Neural crest cell (in vitro differentiated cells): ENCODE measurements at regions not wholly inside any gene's neighbourhood (a gene's known extent, or its start where the extent isn't known, plus 50 kb on each side); places are given as distances from the start of the nearest gene placed in this dataset.

Experiments
- DNase-seq: peaks from one replicate; pipeline ENCODE4 v3.0.0; 2021; ENCODE audit warnings: low read depth, mixed read lengths, low spot score
- H3K27ac Mint-ChIP-seq: one replicate; pipeline ENCODE4 v1.8.0; 2021; ENCODE audit warnings: mild to moderate bottlenecking, mixed read lengths; ENCODE audit not compliant: unreplicated experiment
- H3K27me3 Mint-ChIP-seq: 2 replicates; pipeline ENCODE4 v1.8.0; 2021; ENCODE audit warnings: low read depth, mild to moderate bottlenecking, mixed read lengths
- H3K36me3 Mint-ChIP-seq: 2 replicates; pipeline ENCODE4 v1.8.0; 2021; ENCODE audit warnings: low read depth, mild to moderate bottlenecking, mixed read lengths
- H3K4me1 Mint-ChIP-seq: 2 replicates; pipeline ENCODE4 v1.8.0; 2021; ENCODE audit warnings: mixed read lengths
- H3K4me3 Mint-ChIP-seq: one replicate; pipeline ENCODE4 v1.8.0; 2021; ENCODE audit warnings: mild to moderate bottlenecking, mixed read lengths
- H3K9me3 Mint-ChIP-seq: 2 replicates; pipeline ENCODE4 v1.8.0; 2021; ENCODE audit warnings: mixed read lengths
- TF ChIP-seq, protein P1 (sequence below): fragments of 200-600 bp; sonication (generic); conservative IDR thresholded peaks from 2 replicates; pipeline ENCODE4 v1.5.0; 2021; ENCODE audit warnings: antibody characterized with exemption, mild to moderate bottlenecking

DNA sequence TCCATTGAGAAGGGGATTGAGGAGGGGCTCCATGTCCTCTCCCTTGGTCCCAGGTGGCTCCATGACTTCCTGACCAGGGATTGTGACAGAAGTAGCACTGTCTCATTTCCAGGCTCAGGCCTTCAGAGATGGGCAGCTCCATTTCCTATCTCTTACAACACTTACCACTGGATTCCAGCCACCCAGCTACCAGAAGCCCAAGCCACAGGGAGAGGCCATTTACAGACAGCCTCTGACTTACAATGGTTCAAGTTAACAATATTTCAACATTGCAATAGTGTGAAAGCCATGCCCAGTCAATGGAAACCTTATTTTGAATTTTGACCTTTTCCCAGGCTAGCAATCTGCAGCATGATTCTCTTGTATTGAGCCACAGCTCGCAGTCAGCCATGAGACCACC is 164.9 kb upstream of the AGAP1 start:
- Mint-ChIP-seq H3K27me3 (no peaks in the 10 kb centered on the region), H3K4me3 (no peak overlapping the region)

DNA sequence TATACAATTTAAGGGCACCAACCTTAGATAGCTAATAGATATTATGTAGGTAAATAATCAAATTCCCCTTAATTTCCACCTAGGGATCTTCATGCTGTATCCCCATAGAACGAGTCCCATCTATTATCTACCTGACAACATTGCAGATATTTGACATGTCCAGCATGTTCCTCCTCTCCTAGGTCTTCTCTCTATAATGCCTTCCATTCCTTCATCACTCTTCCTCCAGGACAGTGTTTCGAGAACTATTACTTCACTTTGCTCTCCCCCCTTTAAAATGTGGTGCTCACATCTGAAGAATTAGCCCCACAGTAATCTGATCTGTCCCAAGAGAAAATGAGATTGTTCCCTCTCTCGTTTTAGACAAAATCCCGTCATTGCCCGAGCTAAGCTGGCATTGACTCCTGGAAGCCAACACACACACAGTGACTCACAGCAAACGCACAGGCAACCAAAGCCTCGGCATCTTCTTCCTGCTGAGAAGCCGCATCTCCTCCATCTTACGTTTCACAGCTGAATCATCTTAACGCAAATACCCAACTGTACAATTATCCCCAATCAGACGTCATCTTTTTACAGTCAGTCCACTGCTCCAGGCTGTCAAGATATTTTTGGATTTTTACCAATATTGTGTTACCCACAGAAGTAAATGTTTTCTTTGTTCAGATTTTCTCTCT is 162.9 kb upstream of the AGAP1 start:
- no peak overlapping the region for H3K27ac Mint-ChIP-seq
- TF ChIP-seq, protein P1, sequence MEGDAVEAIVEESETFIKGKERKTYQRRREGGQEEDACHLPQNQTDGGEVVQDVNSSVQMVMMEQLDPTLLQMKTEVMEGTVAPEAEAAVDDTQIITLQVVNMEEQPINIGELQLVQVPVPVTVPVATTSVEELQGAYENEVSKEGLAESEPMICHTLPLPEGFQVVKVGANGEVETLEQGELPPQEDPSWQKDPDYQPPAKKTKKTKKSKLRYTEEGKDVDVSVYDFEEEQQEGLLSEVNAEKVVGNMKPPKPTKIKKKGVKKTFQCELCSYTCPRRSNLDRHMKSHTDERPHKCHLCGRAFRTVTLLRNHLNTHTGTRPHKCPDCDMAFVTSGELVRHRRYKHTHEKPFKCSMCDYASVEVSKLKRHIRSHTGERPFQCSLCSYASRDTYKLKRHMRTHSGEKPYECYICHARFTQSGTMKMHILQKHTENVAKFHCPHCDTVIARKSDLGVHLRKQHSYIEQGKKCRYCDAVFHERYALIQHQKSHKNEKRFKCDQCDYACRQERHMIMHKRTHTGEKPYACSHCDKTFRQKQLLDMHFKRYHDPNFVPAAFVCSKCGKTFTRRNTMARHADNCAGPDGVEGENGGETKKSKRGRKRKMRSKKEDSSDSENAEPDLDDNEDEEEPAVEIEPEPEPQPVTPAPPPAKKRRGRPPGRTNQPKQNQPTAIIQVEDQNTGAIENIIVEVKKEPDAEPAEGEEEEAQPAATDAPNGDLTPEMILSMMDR = no peak
- no peak overlapping the region for H3K4me3 Mint-ChIP-seq
- H3K36me3 Mint-ChIP-seq = no peaks in the 10 kb centered on the region
- no peaks in the 10 kb centered on the region for H3K4me1 Mint-ChIP-seq
- H3K9me3 Mint-ChIP-seq = no peaks in the 10 kb centered on the region
- H3K27me3 Mint-ChIP-seq = no peaks in the 10 kb centered on the region
- no peak for DNase-seq

More for the DNA sequence above, 164.9 kb upstream of the AGAP1 start:
- H3K36me3 Mint-ChIP-seq = no peaks in the 10 kb centered on the region
- H3K27ac Mint-ChIP-seq = peak overlapping the region; percentile 63
- TF ChIP-seq, protein P1 = no peak
- peaks cover 10% of the 10 kb centered on the region for H3K4me1 Mint-ChIP-seq
- no peak for DNase-seq
- no peaks in the 10 kb centered on the region for H3K9me3 Mint-ChIP-seq

DNA sequence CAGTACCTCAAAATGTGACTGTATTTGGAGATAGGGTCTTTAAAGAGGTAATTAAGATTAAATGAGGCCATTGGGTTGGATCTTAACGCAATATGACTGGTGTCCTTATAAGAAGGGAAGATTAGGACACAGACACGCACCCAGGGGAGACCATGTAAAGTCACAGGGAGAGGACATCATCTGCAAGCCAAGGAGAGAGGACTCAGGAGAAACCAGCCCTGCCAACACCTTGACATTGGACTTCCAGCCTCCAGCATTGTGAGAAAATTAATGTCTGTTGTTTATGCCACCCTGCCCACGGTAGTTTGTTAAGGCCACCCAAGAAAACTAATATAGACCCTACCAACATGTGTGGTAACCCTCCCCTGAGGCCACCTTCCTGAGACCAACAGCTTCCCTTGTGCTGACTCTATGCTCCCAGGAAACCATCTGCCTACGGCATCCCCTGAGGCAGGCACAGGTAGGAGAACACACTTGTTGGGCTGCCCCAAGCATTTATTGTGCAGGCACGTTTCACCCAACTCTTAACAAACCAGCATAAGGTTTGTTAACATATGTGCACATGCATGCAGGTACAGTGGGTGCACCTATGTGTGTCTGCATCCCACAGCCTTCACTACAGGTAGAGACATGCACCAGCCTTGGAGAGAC is 161.5 kb upstream of the AGAP1 start:
- Mint-ChIP-seq H3K4me3 (no peak overlapping the region), H3K9me3 (peaks cover 2% of the 10 kb centered on the region), H3K27ac (no peak overlapping the region), H3K4me1 (no peaks in the 10 kb centered on the region), H3K36me3 (no peaks in the 10 kb centered on the region), H3K27me3 (no peaks in the 10 kb centered on the region)
- DNase-seq = no peak
- TF ChIP-seq, protein P1 = no peak

DNA sequence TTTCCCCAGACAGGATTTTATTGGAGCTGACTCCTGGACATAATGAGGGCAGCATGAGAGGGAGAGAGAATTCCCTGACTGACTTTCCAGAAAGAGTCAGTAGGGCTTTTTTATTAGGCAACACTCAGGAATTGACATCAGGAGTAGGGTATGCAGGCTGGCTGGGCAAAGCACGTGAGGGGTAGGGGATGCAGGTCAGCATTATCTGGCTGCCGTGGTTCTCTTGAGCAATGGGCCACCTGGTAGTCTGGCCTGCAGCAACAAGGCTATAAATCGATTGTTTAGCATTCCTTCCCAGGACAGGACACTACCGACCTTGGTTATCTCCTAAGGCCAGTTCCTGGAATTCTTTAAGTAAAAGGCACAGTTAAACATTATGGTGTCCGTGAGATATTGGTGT is 160.8 kb upstream of the AGAP1 start:
- TF ChIP-seq, protein P1 = no peak
- no peaks in the 10 kb centered on the region for H3K27me3 Mint-ChIP-seq
- DNase-seq = no peak
- peaks cover 2% of the 10 kb centered on the region for H3K36me3 Mint-ChIP-seq
- H3K9me3 Mint-ChIP-seq = peaks cover 8% of the 10 kb centered on the region
- H3K27ac Mint-ChIP-seq = no peak overlapping the region
- no peak overlapping the region for H3K4me3 Mint-ChIP-seq
- no peaks in the 10 kb centered on the region for H3K4me1 Mint-ChIP-seq

DNA sequence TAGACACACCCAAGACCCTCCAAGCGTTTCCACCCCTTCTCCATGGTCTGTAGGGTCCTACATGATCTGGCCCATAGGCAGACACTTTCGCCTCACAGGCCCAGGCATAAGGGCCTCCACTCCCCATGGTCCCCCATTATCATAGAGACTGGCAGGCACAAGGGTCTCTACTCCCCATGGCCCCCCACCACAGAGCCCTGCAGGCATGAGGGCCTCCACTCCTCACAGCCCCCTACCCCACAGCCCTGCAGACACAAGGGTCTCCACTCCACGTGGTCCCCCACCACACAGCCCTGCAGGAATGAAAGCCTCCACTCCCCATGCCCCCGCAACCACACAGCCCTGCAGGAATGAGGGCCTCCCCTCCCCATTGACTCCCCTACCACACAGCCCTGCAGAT is 159.7 kb upstream of the AGAP1 start:
- TF ChIP-seq, protein P1 = no peak
- no peaks in the 10 kb centered on the region for H3K27me3 Mint-ChIP-seq

More for the DNA sequence above, 159.7 kb upstream of the AGAP1 start:
- no peaks in the 10 kb centered on the region for H3K4me1 Mint-ChIP-seq
- peaks cover 11% of the 10 kb centered on the region for H3K9me3 Mint-ChIP-seq
- no peak overlapping the region for H3K4me3 Mint-ChIP-seq
- H3K27ac Mint-ChIP-seq = no peak overlapping the region
- peaks cover 2% of the 10 kb centered on the region for H3K36me3 Mint-ChIP-seq
- no peak for DNase-seq
